Left lung (tissue), 4 donors: ENCODE measurements at regions not wholly inside any gene's neighbourhood (a gene's known extent, or its start where the extent isn't known, plus 50 kb on each side); places are given as distances from the start of the nearest gene placed in this dataset.
A peak's percentile ranks its signal among the peaks of the same experiment; 100 is the strongest.

Experiments
- ATAC-seq: fragments of 200-7000 bp; cut with Tn5 transposase; one replicate; pipeline ENCODE4 v1.9.1; 2020; ENCODE audit warnings: moderate library complexity
- DNase-seq, 4 donors: peaks; one replicate each; pipeline ENCODE4 v3.0.0-alpha.2; 2013 to 2020
- H3K27ac ChIP-seq, 2 donors: fragments of 200-600 bp; sonication (generic) in 1 of 2; one replicate each; pipeline versions ENCODE4 v1.5.0 to v1.8.0; 2020 to 2021
- H3K27me3 ChIP-seq, 2 donors: fragments of 200-600 bp; sonication (generic) in 1 of 2; one replicate each; pipeline versions ENCODE4 v1.5.0 to v1.8.0; 2020 to 2021
- H3K36me3 ChIP-seq, 2 donors: fragments of 200-600 bp; sonication (generic) in 1 of 2; one replicate each; pipeline versions ENCODE4 v1.5.0 to v1.8.0; 2020 to 2021
- H3K4me1 ChIP-seq, 2 donors: fragments of 200-600 bp; one replicate each; pipeline ENCODE4 v1.8.0; 2021
- H3K4me3 ChIP-seq, 2 donors: fragments of 200-600 bp; sonication (generic) in 1 of 2; one replicate each; pipeline versions ENCODE4 v1.5.0 to v1.8.0; 2020 to 2021; ENCODE audit warnings: mild to moderate bottlenecking in 1 of 2
- H3K9me3 ChIP-seq, 2 donors: fragments of 200-600 bp; sonication (generic) in 1 of 2; one replicate each; pipeline versions ENCODE4 v1.5.0 to v1.8.0; 2020 to 2021
- intact Hi-C, 2 donors: fragments of 100-400 bp; cut with DNase I; formaldehyde crosslinking; loops; one replicate each; pipeline versions ENCODE4 v1.11.2 to v1.14.2; 2022
- TF ChIP-seq, protein P1 (sequence below), 2 donors: fragments of 200-600 bp; sonication (generic) in 1 of 2; IDR thresholded peaks; one replicate each; pipeline versions ENCODE4 v1.5.0 to v1.8.0; 2021; ENCODE audit warnings: antibody characterized with exemption in 2 of 2
- donor health status: DM: no; HTN: yes; CAD: no.
- donor health status: DM: no; HTN: no; CAD: no.

DNA sequence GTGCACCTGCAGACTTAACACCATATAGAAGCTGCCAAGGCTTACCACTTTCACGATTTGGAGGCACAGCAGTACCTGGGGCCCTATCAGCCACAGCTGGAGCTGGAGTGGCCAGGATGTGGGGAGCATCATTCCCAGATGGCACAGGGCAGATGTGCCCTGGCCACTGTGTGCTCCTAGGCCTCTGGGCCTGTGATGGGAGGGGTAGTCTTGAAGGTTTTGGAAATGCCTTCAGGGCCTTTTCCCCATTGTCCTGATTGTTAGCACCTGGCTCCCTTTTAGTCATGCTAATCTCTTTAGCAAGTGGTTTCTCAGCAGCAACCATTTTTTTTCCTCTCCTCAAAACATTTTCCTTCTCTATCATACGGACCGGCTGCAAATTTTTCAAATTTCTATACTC, 490.2 kb downstream of the RAB28 start:
- no peak for ATAC-seq
- Histone ChIP-seq H3K27me3 (no peaks in the 10 kb centered on the region), H3K36me3 (no peaks in the 10 kb centered on the region), H3K9me3 (peaks cover 0 to 29% of the 10 kb centered on the region in 2 donors), H3K4me3 (no peak overlapping the region), H3K27ac (no peak overlapping the region), H3K4me1 (no peaks in the 10 kb centered on the region)
- intact Hi-C loops = no loop called here
- no peak for DNase-seq
- TF ChIP-seq, protein P1, sequence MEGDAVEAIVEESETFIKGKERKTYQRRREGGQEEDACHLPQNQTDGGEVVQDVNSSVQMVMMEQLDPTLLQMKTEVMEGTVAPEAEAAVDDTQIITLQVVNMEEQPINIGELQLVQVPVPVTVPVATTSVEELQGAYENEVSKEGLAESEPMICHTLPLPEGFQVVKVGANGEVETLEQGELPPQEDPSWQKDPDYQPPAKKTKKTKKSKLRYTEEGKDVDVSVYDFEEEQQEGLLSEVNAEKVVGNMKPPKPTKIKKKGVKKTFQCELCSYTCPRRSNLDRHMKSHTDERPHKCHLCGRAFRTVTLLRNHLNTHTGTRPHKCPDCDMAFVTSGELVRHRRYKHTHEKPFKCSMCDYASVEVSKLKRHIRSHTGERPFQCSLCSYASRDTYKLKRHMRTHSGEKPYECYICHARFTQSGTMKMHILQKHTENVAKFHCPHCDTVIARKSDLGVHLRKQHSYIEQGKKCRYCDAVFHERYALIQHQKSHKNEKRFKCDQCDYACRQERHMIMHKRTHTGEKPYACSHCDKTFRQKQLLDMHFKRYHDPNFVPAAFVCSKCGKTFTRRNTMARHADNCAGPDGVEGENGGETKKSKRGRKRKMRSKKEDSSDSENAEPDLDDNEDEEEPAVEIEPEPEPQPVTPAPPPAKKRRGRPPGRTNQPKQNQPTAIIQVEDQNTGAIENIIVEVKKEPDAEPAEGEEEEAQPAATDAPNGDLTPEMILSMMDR (IDR thresholded peaks at IDR 0.05) = no peak

DNA sequence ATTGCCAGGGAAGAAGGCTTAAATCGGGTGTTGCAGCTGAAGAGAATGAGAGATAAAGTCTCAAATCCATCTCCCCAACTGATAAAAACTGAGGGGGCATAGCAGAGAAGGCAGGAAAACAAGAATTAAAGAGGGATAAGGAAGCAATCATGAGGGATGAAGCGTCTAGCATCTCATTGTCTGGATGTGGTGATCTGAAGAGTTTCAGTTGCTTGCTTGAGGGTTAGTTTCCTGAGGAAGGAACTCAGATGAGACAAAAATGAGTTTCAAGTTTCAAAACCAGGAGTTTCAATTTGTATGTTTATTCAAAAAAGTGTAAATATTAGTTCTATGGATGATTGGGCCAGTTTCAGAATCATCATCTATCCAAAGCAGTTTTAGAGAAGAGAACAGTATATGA, 496.9 kb downstream of the RAB28 start:
- H3K36me3 ChIP-seq = no peaks in the 10 kb centered on the region
- peaks cover 0 to 27% of the 10 kb centered on the region in 2 donors for H3K9me3 ChIP-seq
- H3K4me3 ChIP-seq = no peak overlapping the region
- ATAC-seq (no peak), DNase-seq (no peak)
- intact Hi-C loops = no loop called here
- no peak overlapping the region for H3K27ac ChIP-seq
- H3K27me3 ChIP-seq = no peaks in the 10 kb centered on the region
- TF ChIP-seq, protein P1 (IDR thresholded peaks at IDR 0.05) = no peak
- H3K4me1 ChIP-seq = no peaks in the 10 kb centered on the region

DNA sequence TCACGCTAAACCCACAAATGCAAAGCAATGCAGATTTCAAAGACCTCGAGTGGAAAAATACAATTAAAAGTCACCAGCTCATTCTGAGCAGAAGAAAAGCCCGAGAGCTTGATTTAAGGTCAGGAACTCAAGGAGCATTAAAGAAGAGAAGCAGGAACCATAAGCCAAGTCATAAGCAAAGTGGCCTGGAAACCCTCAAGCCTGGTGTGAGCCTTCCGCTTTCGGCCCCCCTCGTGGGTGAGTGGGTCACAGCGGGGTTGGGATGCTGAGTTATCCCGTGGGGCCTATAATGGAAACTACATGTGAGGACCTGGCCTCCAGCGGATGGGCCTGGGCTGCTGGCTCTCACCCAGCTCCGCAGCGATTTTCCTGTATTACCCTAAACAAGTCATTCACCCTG, 504.3 kb downstream of the RAB28 start:
- intact Hi-C loops = no loop called here
- peak in 1 of 4 donors; percentile 46 for DNase-seq
- H3K36me3 ChIP-seq = no peaks in the 10 kb centered on the region

DNA sequence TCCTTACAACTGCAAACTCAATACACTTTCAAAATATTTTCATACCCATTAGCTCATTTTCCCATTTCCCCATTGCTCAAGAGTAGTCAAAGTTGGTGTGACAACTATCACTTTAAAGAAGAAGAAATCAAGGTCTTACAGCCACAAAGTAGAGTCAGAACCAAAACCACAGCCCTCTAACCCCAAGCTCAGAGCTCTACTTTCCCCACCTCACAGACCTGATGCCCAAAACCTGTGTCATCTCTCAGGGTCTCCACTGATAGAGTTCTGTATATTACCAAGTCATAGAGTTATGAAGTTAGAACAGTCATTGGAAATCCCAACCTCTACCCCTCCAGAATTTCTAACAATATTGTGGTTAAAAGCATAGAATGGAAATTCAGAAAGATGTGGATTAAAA, 505.8 kb downstream of the RAB28 start:
- Histone ChIP-seq H3K27me3 (no peaks in the 10 kb centered on the region), H3K4me3 (no peak overlapping the region), H3K4me1 (no peaks in the 10 kb centered on the region), H3K9me3 (peaks cover 0 to 18% of the 10 kb centered on the region in 2 donors), H3K36me3 (no peaks in the 10 kb centered on the region), H3K27ac (no peak overlapping the region)
- ATAC-seq (no peak), DNase-seq (no peak)
- TF ChIP-seq, protein P1 (IDR thresholded peaks at IDR 0.05) = no peak
- intact Hi-C loops = no loop called here

More for the DNA sequence above, 504.3 kb downstream of the RAB28 start:
- TF ChIP-seq, protein P1 (IDR thresholded peaks at IDR 0.05) = no peak
- Histone ChIP-seq H3K4me1 (no peaks in the 10 kb centered on the region), H3K27ac (no peak overlapping the region), H3K27me3 (no peaks in the 10 kb centered on the region), H3K9me3 (peaks cover 0 to 26% of the 10 kb centered on the region in 2 donors), H3K4me3 (no peak overlapping the region)
- ATAC-seq = no peak

DNA sequence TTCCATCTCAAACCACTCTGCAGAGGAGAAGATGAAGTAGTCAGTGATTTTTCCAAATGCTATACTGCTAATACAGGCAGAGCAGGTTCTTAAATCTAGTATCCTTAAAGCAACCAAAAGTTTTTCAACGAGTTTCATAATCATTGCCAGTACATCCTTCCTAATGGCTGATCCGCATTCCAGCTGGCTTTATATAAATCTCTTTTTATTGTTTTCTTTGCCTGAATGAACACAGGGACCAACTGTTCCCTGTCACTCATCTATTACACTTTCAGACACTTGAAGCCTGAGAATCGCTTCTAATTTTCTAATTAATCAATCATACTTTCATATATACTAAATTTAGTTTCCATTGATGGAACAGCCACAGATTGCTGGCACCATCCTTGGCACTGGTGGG, 508.6 kb downstream of the RAB28 start:
- no peak for DNase-seq
- H3K4me3 ChIP-seq = no peak overlapping the region
- H3K27ac ChIP-seq = no peak overlapping the region
- H3K36me3 ChIP-seq = no peaks in the 10 kb centered on the region
- intact Hi-C loops = no loop called here
- peaks cover 0 to 3% of the 10 kb centered on the region in 2 donors for H3K9me3 ChIP-seq
- H3K27me3 ChIP-seq = no peaks in the 10 kb centered on the region
- TF ChIP-seq, protein P1 (IDR thresholded peaks at IDR 0.05) = no peak
- no peaks in the 10 kb centered on the region for H3K4me1 ChIP-seq
- no peak for ATAC-seq
